ENCODE measurements at regions not wholly inside any gene's neighbourhood (a gene's known extent, or its start where the extent isn't known, plus 50 kb on each side); places are given as distances from the start of the nearest gene placed in this dataset.

DNA sequence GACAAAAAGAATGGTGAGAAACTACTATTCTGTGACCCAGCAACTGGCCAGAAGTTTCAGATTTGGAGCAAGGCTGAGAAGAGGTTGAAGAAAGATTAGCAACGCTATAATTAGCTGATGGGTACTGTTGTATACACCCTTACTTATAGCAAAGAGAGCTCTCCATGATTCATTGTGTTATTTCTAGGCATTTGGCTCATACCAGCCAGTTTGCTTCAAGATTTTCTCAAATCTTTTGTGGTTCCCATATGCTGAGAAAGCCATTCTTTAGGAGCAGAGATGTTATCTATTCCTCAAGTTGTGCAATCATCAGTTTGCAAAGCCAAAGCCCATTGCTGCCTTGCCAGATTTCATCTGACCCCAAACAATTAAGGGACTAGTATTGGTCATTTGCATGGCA is 179.4 kb downstream of the ETS1 start:
- no peak for FAIRE-seq

DNA sequence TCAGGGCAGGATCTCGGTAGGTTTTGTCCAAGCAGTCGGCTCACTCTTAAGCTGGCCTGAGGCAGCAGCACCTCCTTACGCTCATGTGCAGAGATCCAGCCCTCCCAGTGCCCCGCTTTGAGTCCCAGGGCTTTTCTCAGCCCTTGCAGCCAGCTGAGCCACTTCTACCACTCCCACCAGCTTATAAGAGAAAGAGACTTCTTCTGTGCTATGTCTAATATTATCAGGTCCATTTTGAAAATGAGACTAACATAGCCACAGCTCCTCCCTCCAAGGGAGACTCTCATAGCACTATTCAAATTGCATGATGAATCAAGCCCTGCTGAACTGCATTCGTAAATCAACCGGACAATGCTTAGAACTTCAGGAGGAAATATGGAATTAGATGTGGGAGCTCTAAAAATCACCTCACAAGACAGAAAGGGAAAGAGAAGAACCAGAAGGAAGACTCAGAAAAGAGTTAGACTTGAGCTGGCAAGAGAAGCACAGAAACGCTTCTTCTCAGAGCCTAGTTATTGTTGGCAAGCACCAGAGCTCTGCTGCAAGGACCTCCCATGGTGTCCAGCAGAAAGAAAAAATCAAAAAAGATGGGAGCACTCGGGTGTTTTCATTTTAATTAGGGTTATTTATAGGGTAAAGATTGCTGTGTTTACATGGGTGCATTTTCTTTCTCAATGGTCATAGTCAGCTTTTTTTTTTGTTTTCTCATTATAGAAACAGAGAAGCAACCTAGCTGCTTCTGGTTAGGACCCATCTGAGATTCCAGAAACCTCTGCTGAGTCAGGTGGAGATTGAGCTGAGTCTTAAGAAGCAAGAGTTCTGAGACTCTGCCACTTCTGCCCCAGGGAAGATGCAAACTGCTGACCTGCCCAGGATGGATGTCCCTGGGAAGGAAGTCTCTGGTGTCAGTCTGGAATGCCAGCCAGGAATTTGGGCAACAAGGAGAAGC is 181.4 kb downstream of the ETS1 start:
- no peak for FAIRE-seq

DNA sequence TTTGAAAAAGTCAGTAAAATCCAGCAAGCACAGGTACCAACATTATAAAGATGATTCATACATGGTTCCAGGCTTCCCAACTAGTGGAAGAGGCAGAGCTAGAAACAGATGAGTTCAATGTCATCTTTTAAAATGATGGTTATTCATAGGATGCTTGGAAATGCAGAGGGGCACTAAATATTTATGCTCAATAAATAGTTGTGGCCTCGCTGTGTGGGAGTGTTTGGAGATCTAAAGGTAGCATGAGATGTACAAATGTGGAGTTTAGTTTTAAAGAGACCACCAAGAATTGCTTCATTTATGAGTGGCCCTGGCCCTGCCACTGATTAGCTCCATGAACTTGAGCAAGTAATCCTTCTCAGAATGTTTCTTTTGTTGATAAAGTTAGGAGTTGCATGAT is 182.2 kb downstream of the ETS1 start:
- FAIRE-seq = no peak

DNA sequence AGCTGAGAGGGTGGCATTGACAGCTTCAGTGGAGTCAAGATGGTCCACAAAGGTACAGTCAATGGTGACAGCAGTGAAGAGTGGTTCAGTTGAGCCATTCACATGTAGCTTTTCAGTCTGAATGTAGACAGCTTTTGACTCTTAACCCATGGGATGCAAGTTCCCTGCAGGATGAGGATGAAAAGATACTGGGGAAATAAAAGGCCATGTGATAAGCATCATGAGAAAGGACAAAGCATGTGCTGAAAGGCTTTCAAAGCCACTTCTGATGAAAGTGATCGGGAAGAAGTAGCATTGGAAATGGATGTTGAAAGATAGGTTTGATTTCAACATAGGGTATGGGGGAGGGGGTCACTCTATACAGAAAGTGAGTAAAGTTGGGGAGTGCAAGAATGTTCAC is 182.9 kb downstream of the ETS1 start:
- no peak for FAIRE-seq

DNA sequence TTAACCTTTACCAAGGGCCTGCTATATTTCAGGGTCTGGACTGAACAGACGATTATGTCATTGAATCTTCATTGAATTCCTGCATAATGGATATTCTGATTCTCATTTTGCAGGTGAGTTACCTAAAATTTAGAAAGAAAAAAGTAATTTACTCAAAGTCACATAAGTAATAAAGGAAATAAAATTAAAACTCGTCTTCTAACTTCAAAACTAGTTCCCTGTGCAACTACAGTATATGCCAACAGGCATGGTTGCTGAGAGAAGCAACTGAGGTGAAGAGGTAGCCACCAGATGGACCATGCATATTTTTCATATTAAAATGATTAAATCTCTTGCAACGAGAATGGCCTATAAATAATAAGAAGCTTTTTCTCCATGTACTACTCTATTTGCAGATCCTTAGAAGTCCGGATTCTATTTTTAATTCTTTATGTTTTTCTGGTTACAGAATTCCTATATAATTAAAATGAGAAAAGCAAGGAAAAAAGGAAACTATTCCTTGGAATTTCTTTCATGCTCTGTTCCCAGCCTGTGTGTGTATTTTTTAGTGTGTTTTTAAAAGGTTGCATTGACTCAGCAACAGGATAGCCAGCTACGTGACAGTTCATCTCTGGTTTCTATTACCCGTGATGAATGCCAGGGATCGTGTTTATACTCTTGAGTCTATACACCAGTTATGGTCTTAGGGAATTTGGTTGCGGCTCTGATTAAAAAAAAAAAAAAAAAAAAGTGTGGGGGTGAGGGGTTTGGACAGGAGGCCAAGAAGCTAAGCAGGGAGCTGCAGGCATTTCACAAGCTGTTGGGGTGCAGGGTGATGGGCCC is 186.8 kb downstream of the ETS1 start:
- no peak for FAIRE-seq

DNA sequence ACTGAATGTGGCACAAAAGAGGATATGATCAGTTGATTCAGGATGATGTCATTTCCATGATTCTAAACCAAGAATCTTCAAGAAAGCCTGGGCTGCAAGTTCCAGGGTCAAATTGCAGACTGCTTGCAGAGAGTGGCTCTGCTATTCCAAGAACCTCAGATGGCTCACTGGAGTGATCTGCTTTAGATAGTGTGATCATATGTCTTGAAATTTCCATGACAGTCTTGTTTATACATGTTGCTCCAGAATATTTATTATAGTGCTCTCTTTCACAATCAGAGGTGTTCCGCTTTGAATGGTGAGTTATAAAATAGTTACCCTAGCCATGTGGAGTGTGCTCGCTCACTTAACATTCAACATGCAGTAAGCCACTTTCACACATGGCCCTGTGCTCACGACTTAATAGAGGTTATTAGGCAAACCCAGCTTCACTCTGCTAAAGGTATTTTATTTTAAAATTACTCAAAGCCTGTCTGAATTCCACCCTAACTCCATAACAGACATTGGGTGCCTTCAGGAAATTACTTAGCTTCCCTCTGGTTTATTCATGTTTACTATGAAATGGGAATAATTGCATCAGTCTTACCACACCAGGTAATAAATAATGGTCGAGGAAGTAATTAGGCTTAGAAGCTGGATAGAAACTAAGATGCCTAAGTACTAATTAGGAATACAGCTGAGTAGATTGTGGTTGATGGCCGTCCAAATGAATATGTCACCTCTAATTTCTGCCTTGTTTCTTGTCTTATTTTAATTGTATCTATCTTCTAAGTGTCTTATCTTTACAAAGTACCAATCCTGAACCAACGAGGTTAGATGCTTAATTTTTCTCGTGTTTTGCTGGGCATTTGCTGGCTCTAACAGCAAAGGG is 187.9 kb downstream of the ETS1 start:
- no peak for FAIRE-seq

DNA sequence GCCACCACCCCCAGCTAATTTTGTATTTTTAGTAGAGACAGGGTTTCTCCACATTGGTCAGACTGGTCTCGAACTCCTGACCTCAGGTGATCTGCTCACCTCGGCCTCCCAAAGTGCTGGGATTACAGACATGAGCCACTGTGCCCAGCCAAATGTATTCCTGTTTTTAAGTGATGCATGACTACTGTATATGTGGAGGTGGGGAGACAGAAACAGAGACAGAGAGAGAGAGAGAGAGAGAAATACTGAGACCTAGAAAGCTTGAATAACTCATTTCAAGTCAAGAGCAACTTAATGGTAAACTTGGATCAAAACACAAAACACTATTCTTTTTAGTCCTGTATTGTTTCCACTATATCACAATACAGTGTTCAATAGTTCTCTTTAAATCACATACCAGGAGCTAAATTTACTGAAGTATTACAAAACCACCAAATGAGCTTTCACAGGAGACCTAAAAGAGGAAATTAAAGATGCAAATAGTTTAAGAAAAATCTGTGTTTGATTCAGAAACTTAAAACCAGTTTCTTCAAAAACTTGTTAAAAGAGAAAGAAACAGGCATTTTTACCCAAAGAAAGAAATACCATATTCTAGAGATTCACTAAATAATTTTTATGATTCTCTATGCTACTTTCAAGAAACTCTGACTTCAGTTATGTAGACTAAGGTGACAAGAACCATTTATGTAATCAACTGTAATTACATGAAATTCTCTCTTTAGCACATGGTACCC is 188.7 kb downstream of the ETS1 start:
- no peak for FAIRE-seq

DNA sequence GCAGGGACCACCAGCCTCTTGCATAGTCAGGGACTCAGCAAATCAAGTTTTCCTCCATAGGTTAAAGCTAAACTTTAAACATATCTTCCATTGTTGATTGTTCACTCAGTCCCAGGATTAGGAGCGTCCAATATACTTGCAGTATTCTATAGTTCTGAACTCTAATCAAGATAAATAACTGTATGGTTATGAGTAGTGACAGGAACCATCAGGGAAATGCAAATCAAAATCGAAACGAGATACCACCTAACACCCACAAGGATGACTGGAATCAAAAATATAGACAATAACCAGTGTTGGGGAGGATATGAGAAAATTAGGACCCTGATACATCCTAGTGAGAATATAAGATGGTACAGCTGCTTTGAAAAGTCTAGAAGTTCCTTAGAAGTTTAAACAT is 190.0 kb downstream of the ETS1 start:
- FAIRE-seq = no peak

DNA sequence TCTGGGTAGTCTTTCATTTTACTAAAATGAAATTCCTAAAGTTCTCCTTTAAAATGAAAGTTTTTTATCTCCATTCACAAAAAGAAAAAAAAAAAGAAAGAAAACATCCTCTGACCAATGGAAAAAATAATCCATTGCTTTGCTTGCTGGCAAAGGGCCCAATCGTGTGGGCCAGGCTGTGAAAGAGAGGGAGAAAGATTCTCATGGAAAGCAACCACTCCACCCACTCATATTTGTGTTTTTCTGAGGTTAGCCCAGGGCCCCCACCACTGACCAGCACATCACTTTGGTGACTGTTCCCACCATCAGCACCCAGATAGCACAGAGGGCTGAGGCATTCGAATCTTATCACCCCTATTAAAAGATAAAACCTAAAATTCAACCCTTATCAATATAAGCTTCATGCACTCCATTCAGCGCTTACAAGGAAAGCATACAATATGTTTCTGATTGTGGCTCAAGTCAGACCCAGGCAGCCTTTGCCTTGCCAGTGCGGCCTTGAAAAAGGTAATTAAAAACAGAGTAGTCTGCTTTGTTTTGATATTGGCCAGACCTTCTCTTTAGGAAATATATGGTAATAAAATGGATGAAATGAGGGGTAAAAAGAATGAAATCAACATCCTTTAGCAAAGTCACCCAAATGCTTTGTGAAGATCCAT is 192.8 kb downstream of the ETS1 start:
- no peak for FAIRE-seq

DNA sequence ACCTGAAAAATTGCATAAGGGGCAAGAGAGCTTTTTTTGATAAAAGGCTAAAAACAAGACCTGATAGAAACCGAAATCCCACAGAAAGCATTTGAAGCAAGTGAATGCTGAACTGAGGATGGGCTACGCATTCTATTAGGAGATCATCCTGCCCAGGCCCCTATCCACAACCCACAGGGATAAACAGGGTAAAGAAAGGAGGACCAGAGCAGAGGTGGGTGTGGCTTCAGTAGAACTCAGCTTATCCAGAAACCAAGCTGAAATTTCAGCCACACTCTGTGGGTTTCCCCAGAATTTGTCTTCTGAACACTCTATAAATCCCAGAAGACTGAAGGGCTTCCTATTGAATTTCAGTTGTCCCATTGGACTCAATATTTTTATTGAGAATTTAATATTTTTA is 195.1 kb downstream of the ETS1 start:
- FAIRE-seq = no peak

DNA sequence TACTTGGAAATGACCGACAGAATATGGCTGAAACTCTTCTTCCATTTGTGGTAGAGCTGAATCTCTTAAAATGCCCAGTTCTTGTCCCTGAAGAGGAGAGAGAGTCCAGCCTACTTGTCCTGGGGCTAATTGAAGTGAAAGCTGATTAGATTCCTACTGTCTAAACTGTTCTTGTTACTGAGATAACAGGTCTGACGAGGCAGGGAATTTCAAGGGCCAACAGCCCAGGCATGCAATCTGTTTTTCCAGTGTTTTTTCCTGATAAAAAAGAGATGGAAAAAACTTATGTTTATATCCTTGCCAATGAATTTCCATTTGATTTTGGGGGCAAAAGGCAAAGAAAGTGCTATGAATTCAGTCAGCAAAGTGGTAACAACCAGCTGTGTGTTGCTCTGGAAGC is 195.5 kb downstream of the ETS1 start:
- no peak for FAIRE-seq

DNA sequence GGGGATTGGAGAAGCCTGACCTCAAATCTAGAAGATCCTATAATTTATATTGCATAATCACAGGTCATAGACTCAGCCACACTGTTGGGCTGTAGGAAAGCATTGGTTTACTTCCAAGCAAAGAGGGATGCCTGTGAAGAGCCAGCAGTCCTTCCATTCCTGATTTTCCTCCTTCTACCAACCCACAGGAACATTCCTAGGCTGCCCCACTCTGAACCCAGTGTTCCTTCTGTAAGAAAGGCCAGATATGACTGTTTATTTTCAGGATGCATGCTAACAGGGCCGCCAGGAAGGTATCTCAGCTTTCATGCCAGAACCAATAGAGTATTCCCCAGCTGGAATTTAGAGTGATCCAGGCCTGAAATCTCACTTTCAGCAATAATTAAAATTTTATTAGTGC is 197.1 kb downstream of the ETS1 start:
- no peak for FAIRE-seq

DNA sequence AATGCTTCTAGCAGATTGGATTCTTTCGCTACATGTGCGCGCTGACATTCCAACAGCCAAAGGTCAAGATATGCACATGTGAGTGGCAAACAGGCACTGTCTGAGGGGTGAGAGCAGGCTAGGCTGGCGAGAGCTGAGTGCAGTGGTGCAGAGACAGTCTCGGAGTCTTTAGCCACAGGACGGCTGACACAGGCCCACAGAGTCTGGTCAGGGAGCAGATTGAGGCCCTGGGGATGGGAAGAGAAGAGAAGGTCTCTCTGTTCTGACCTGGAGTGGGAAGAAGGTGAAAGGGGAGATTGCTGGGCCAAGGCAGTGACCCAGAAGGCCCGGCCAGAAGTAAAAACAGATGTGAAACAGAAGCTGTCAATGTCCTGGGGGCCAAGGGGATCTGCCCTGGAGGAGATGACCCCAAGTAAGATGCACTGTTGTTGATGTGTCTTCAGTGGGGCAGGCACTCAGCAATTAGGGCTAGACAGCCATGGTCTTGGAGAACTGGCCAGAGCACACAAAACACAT is 197.8 kb downstream of the ETS1 start:
- FAIRE-seq = no peak

DNA sequence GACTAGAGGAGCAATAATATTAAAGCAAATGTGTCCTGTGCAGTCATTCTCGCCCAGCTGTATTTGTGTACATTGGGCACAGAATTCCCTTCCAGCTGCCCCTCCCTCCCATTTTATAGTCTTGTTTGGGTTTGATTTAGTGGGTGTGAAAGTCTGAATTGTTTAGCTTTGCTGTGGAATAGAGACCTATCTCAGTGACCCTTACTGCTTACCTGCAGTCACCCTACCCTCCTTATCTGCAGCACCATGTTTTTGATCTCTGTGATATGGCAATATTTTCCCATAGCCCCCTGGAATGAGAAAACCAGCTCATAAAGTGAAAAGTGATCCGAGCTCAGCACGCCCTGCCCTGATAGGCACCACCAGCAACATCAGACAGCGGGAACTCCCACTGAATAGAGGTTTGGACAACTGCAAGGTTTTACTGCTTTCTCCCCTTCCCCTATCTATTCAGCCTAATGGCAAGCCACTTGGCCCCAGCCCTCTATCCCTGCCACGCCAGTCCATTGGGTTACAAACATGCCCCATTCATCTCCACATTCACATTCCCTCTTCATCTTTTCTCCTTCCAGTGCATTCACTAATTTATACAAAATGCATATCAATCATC is 199.0 kb downstream of the ETS1 start:
- FAIRE-seq = no peak

DNA sequence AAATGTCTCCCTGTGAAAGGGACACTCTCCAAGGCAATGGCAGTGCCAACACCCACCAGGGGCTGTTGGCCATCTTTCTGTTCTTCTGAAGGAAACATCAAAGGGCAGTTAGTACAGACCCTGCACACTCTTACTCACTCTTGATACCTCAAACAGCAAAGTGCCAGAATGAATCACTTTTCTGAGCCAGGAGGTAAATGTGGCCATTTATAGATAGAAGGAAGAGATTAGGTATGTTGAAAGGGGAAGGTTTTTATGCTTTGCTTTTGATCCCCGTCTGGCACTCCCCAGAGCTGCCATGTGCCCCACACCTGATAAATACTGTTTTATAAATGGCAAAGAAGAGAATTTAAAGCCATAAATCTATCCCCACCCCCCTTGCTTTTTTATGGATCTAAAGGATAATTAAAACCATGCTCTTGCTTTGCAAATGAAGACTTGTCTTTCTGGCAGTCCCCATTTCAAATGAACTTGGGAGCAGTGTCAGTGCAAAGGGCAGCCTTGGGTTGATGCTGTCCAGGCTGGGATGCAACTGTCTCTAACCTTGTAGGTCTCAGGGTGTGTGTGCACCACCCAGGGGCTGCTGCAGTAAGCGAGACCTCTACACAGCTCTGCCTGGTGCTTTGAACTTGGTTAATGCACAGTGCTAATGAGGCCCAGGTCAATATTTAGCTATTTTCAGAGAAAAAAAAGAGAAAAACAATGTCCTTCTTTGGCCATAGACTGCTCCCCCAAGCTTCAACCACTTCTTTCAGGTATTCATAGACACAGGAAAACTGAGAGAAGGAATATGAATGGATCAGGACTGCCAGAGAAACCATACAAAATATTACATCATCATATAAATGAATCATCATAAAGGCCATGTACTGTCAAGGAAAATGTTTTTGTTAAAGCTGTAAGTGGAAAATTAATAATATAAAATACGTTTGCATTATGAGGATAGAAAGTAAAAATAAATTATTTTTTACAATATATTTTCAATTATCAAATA is 207.5 kb downstream of the ETS1 start:
- no peak for FAIRE-seq

DNA sequence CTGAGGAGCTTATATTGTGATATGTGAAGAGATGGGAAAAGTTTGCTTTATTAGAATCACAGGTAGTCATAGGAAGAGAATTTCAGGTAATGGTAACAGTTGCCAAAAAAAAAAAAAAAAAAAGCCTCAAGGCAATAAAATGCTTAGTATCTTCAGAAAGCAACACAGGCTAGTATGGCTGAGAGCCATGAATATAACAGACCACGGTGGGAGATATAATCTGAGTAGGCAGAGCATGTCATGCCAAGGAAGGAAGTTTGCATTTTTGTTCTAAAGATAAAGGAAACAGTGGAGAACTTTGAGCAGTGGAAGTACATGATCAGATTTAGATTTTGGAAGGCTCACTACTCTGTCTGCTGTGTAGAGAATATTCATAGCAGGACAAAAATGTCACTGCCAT is 211.4 kb downstream of the ETS1 start:
- no peak for FAIRE-seq

DNA sequence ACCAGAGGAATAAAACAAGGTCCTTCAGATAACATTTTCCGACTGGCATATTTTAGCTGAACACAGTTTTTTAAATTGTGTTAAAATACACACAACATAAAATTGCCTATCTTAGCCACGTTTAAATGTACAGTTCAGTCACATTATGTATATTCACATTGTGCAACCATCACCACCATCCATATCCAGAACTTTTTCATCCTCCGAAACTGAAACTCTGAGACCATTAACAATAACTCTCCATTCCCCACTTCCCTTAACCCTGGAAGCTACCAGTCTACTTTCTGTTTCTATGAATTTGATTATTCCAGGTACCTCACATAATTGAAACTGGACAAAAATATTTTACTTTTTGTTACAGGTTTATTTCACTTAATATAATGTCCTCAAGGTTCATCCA is 213.3 kb downstream of the ETS1 start:
- FAIRE-seq = no peak

DNA sequence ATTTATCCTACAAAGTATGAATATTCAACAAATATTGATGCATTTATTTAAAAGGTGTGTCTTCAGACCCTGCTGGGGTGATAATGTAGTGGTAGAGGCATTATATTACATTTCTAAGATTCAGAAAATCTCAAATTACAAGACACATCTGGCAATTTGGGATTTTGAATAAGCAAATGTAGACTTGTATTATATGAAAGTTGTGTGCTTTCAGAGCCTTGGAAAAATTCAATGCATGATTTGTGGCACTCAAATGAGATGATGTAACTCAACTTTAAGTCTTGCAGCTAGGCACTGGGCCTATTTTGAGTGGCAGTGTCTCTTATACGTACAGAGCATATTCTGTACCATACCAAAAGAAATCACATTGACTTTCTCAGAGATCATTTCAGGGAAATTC is 214.4 kb downstream of the ETS1 start:
- FAIRE-seq = no peak

DNA sequence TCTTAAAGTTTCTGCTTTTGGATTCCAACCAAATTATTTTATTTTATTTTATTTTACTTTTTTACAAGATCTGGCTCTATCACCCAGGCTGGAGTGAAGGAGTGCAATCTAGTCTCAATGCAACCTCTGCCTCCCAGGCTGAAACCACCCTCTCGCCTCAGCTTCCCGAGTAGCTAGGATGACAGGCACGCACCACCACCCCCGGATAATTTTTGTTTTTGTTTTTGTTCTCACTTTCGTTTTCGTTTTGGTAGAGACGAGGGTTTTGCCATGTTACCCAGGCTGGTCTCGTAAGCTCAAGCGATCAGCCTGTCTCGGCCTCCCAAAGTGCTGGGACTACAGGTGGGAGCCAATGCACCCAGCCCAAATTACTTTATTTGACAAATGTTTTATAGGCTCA is 219.8 kb downstream of the ETS1 start:
- FAIRE-seq = no peak

DNA sequence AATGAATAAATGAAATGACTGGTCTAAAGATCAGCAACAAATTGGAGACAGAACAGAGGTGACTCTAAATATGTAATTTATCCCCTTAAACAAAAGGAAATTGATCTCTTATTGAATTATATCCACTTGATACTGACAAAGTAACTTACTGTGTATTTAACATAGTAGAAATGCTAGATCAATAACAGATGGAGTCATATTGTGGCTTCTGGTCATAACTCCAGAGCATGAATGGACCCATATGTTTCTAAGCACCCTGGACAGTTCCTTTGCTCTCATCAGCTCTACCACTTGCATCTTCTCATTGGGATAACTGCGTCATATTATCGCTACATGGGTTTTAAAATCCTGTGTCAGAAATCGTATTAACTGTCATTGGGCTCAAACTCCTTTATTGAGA is 222.3 kb downstream of the ETS1 start:
- FAIRE-seq = no peak
